ENCODE measurements at regions not wholly inside any gene's neighbourhood (a gene's known extent, or its start where the extent isn't known, plus 50 kb on each side); places are given as distances from the start of the nearest gene placed in this dataset.

DNA sequence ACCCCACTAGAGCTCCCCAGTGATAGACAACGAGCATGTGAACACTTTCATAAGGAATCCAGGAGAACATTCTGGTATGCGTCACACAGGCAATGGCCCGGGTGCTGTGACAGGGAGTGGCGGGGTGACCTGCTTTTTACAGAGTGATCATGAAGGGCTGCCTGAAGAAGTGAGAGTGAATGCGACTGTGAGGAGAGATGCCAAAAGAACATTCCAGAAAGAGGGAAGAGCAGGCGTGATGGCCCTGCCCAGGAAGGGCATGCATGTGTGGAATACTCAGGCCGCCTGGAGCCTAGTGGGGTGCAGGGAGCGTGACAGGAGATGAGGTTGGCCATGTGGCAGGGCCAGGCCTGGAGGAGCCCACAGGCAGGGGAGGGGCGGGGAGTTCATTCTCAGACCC, 53.8 kb downstream of the FZD10 start:
- TF ChIP-seq, protein P1, sequence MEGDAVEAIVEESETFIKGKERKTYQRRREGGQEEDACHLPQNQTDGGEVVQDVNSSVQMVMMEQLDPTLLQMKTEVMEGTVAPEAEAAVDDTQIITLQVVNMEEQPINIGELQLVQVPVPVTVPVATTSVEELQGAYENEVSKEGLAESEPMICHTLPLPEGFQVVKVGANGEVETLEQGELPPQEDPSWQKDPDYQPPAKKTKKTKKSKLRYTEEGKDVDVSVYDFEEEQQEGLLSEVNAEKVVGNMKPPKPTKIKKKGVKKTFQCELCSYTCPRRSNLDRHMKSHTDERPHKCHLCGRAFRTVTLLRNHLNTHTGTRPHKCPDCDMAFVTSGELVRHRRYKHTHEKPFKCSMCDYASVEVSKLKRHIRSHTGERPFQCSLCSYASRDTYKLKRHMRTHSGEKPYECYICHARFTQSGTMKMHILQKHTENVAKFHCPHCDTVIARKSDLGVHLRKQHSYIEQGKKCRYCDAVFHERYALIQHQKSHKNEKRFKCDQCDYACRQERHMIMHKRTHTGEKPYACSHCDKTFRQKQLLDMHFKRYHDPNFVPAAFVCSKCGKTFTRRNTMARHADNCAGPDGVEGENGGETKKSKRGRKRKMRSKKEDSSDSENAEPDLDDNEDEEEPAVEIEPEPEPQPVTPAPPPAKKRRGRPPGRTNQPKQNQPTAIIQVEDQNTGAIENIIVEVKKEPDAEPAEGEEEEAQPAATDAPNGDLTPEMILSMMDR (IDR thresholded peaks at IDR 0.05) = no peak
- Histone ChIP-seq H3K9me3 (no peaks in the 10 kb centered on the region), H3K4me3 (no peak overlapping the region), H3K36me3 (ENCODE audit: low read depth) (no peaks in the 10 kb centered on the region), H3K4me1 (ENCODE audit: low read depth) (no peaks in the 10 kb centered on the region)
- DNase-seq (no peak), ATAC-seq (no peak)
- intact Hi-C loops (cut with DNase I, micrococcal nuclease) = no loop called here

DNA sequence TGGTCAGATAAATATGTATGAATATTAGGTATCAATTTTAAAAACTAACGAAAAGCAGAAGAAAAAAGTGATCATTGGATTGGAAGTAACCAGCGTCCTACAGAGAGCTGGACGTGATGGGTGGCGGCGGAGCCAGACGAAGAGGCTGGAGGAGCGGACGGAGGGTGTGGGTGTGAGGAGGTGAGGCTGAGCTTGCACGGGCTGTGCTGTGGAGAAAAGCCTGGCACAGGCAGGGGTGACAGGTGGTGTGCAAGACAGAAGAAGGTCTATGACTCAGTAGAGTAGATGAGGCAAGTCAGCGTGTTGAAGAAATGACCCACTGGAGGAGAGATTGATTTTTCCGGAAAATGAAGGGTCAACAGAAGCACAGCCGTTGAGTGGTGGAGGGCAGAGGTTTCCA, 56.4 kb downstream of the FZD10 start:
- H3K4me1 ChIP-seq (ENCODE audit: low read depth) = no peaks in the 10 kb centered on the region
- DNase-seq (no peak), ATAC-seq (no peak)
- intact Hi-C loops (cut with DNase I, micrococcal nuclease) = no loop called here
- TF ChIP-seq, protein P1 (IDR thresholded peaks at IDR 0.05) = no peak
- no peaks in the 10 kb centered on the region for H3K9me3 ChIP-seq
- H3K4me3 ChIP-seq = no peak overlapping the region
- no peaks in the 10 kb centered on the region for H3K36me3 ChIP-seq (ENCODE audit: low read depth)

DNA sequence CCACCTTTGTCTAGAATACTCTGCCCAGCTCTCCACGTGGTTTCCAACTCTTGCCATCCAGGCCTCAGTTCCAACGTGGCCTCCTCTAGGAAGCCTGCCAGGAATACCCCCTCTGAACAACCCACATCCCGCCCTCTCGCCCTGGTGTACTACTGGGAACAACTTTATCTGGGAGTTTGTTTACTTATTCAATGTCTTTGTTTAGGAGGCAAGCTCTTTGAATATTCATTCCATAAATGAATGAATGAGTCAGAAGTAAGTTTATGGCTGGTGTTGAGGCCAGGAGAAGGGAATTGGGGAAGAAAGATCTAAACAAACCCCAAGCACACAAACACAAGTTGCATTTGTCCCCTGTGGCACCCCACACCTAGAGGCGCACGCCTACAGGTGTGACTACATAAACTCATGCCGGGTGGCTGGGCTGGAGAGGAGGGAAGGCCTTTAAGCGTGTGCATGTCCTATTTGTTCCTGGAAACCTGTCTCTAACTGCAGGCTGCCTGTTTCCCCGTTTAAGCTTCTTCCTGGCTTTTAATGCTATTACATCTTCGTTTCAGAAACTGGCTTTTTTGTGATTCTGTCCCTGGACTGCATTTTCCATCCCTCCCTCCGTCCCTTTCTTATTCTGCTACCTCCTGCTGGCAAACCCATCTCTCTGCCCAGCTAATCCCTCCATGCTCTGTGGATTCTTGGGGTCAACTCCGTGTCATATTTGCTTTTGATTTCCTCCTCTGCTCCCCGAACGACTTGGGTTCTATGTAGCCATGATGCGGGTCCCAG, 57.9 kb downstream of the FZD10 start:
- Histone ChIP-seq H3K4me3 (no peak overlapping the region), H3K36me3 (ENCODE audit: low read depth) (no peaks in the 10 kb centered on the region), H3K9me3 (no peaks in the 10 kb centered on the region), H3K4me1 (ENCODE audit: low read depth) (no peaks in the 10 kb centered on the region)
- TF ChIP-seq, protein P1 (IDR thresholded peaks at IDR 0.05) = no peak
- intact Hi-C loops (cut with DNase I, micrococcal nuclease) = no loop called here
- DNase-seq (no peak), ATAC-seq (no peak)

DNA sequence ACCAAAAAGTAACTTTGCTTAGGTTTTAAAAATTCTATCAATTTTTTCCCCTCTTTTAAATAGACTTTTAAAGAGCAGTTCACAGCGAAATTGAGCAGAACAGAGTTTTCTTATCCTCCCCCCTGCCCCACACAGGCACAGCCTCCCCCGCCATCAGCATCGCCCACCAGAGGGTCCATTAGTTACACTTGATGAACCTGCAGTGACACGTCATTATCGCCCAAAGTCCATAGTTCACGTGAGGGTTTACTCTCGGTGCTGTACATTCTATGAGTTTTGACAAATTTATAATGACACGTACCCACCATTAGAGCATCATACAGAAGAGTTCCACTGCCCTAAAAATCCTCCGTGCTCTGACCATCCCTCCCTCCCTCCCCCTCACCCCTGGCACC, 58.4 kb downstream of the FZD10 start:
- Histone ChIP-seq H3K4me1 (ENCODE audit: low read depth) (no peaks in the 10 kb centered on the region), H3K9me3 (no peaks in the 10 kb centered on the region), H3K4me3 (no peak overlapping the region), H3K36me3 (ENCODE audit: low read depth) (no peaks in the 10 kb centered on the region)
- DNase-seq = no peak
- ATAC-seq = no peak
- TF ChIP-seq, protein P1 (IDR thresholded peaks at IDR 0.05) = no peak
- intact Hi-C loops (cut with DNase I, micrococcal nuclease) = no loop called here

DNA sequence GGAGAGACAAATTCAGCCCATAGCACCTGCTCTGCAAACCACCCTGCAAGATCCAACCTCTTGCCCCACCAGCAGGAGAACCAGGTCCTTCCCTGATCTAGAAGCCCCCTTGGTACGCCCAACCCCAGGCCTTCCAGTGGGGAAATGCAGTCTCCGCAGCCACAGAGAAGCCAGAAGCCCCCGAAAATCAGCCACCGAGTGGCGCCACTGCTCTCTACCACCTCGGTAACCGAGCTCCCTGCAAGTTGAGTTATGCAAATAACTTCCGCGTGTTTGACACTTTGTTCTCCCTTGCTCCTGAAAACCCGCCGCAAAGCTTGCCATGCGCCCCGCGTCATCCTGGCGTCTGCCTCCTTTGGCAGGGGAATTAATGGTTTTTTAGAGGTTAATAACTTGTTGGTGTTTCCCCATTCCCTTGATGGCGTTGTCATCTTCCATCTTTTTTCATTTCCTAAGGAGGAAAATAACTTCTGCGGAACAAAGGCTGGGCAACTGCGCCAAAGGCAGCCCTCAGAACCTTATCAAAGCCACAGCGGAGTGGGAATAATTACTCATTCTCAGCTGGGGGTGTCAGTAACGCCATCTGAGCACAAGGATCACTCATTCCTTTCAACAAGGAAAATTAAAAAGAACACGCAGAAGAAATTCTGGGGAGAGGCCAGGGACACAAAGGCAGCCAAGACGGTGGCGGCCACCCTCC, 60.4 kb downstream of the FZD10 start:
- Histone ChIP-seq H3K9me3 (no peaks in the 10 kb centered on the region), H3K4me1 (ENCODE audit: low read depth) (no peaks in the 10 kb centered on the region), H3K4me3 (no peak overlapping the region), H3K36me3 (ENCODE audit: low read depth) (no peaks in the 10 kb centered on the region)
- ATAC-seq (no peak), DNase-seq (no peak)
- intact Hi-C loops (cut with DNase I, micrococcal nuclease) = no loop called here
- TF ChIP-seq, protein P1 (IDR thresholded peaks at IDR 0.05) = no peak
